Neural progenitor cell (in vitro differentiated cells): ENCODE measurements at regions not wholly inside any gene's neighbourhood (a gene's known extent, or its start where the extent isn't known, plus 50 kb on each side); places are given as distances from the start of the nearest gene placed in this dataset.

Experiments used
- DNase-seq: peaks from one replicate; pipeline ENCODE4 v3.0.0-alpha.2; 2016; ENCODE audit warnings: low spot score
- H2AFZ ChIP-seq: fragments of 200-600 bp; sonication (generic); replicated peaks from 2 replicates; pipeline ENCODE4 v1.6.1; 2016; ENCODE audit warnings: antibody characterized with exemption
- H3F3A ChIP-seq: fragments of 200-600 bp; sonication (generic); 2 replicates; pipeline ENCODE4 v1.6.1; 2016; ENCODE audit warnings: antibody characterized with exemption, low read depth
- H3K27ac ChIP-seq: fragments of 200-600 bp; sonication (generic); 2 replicates; pipeline ENCODE4 v1.5.1; 2016; ENCODE audit warnings: mild to moderate bottlenecking
- H3K27me3 ChIP-seq: fragments of 200-600 bp; sonication (generic); 2 replicates; pipeline ENCODE4 v1.6.1; 2016; ENCODE audit warnings: mild to moderate bottlenecking, moderate library complexity
- H3K36me3 ChIP-seq: fragments of 200-600 bp; sonication (generic); 2 replicates; pipeline ENCODE4 v1.5.1; 2016
- H3K4me1 ChIP-seq: fragments of 200-600 bp; sonication (generic); 2 replicates; pipeline ENCODE4 v1.6.1; 2016; ENCODE audit warnings: mixed run types
- H3K4me2 ChIP-seq: fragments of 200-600 bp; sonication (generic); 2 replicates; pipeline ENCODE4 v1.6.1; 2016
- H3K4me3 ChIP-seq: fragments of 200-600 bp; sonication (generic); 2 replicates; pipeline ENCODE4 v1.5.1; 2016
- H3K79me2 ChIP-seq: fragments of 200-600 bp; sonication (generic); 2 replicates; pipeline ENCODE4 v1.6.1; 2016; ENCODE audit warnings: low read depth
- H3K9ac ChIP-seq: fragments of 200-600 bp; sonication (generic); 2 replicates; pipeline ENCODE4 v1.6.1; 2016
- H3K9me3 ChIP-seq: fragments of 200-600 bp; sonication (generic); 2 replicates; pipeline ENCODE4 v1.5.1; 2016; ENCODE audit warnings: low read depth
- H4K20me1 ChIP-seq: fragments of 200-600 bp; sonication (generic); 2 replicates; pipeline ENCODE4 v1.6.1; 2016; ENCODE audit warnings: low read depth
- H3K27ac Mint-ChIP-seq: 3 replicates; pipeline ENCODE4 v1.8.0; 2021; ENCODE audit warnings: mixed read lengths
- H3K27me3 Mint-ChIP-seq: 2 replicates; pipeline ENCODE4 v1.8.0; 2022; ENCODE audit warnings: low read depth, mild to moderate bottlenecking, inconsistent platforms, moderate library complexity, mixed read lengths; ENCODE audit not compliant: insufficient read depth
- H3K36me3 Mint-ChIP-seq: 3 replicates; pipeline ENCODE4 v1.8.0; 2021; ENCODE audit warnings: mixed read lengths
- H3K4me1 Mint-ChIP-seq: 3 replicates; pipeline ENCODE4 v1.8.0; 2021; ENCODE audit warnings: mixed read lengths
- H3K4me3 Mint-ChIP-seq: 3 replicates; pipeline ENCODE4 v1.8.0; 2021; ENCODE audit warnings: mild to moderate bottlenecking, moderate library complexity, mixed read lengths
- H3K9me3 Mint-ChIP-seq: 3 replicates; pipeline ENCODE4 v1.8.0; 2020; ENCODE audit warnings: mixed read lengths
- EZH2 ChIP-seq: fragments of 200-600 bp; sonication (generic); IDR thresholded peaks from 2 replicates; pipeline ENCODE4 v1.6.1; 2017; ENCODE audit warnings: antibody characterized with exemption, mild to moderate bottlenecking, moderate library complexity
- EZH2phosphoT487 ChIP-seq: fragments of 200-600 bp; sonication (generic); IDR thresholded peaks from 2 replicates; pipeline ENCODE4 v1.6.1; 2017; ENCODE audit warnings: antibody characterized with exemption
- TF ChIP-seq, protein P1 (sequence below): fragments of 200-600 bp; sonication (generic); IDR thresholded peaks from 2 replicates; pipeline ENCODE4 v1.5.1; 2017; ENCODE audit warnings: antibody characterized with exemption, mild to moderate bottlenecking

DNA sequence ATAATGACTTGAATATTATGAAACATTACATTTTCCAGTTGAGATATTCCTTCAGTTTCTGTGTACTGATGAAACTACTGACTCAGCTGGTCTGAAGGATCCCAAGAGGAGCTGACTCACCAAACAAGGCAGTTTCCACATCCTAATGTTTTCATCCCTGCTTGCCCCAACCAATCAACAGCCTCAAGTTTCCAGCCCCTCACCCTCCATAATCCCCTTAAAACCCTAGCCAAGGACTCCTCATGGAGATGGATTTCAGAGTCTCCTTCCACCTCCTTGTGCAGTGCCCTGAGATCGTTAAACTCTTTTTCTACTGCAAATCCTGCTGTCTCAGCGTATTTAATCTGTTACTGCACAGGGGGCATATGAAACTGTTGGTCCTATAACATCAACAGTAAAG is 83.1 kb upstream of the HAO2 start:
- Mint-ChIP-seq H3K27me3 (peaks cover 2% of the 10 kb centered on the region), H3K4me3 (no peak overlapping the region), H3K9me3 (no peaks in the 10 kb centered on the region), H3K27ac (no peak overlapping the region), H3K36me3 (no peaks in the 10 kb centered on the region), H3K4me1 (peaks cover 8% of the 10 kb centered on the region)
- no peaks in the 10 kb centered on the region for H3K79me2 ChIP-seq
- H3K4me2 ChIP-seq: no peak overlapping the region
- peak; percentile 13 for DNase-seq
- no peaks in the 10 kb centered on the region for H3K9me3 ChIP-seq
- H2AFZ ChIP-seq: no peak overlapping the region
- H4K20me1 ChIP-seq: no peaks in the 10 kb centered on the region
- TF ChIP-seq EZH2phosphoT487 (no peak), EZH2 (no peak)
- TF ChIP-seq, protein P1, sequence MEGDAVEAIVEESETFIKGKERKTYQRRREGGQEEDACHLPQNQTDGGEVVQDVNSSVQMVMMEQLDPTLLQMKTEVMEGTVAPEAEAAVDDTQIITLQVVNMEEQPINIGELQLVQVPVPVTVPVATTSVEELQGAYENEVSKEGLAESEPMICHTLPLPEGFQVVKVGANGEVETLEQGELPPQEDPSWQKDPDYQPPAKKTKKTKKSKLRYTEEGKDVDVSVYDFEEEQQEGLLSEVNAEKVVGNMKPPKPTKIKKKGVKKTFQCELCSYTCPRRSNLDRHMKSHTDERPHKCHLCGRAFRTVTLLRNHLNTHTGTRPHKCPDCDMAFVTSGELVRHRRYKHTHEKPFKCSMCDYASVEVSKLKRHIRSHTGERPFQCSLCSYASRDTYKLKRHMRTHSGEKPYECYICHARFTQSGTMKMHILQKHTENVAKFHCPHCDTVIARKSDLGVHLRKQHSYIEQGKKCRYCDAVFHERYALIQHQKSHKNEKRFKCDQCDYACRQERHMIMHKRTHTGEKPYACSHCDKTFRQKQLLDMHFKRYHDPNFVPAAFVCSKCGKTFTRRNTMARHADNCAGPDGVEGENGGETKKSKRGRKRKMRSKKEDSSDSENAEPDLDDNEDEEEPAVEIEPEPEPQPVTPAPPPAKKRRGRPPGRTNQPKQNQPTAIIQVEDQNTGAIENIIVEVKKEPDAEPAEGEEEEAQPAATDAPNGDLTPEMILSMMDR: no peak
- no peak overlapping the region for H3K27ac ChIP-seq
- H3K4me1 ChIP-seq: peaks cover 6% of the 10 kb centered on the region
- no peak overlapping the region for H3K4me3 ChIP-seq
- H3K9ac ChIP-seq: no peak overlapping the region
- no peaks in the 10 kb centered on the region for H3F3A ChIP-seq
- no peaks in the 10 kb centered on the region for H3K27me3 ChIP-seq
- H3K36me3 ChIP-seq: no peaks in the 10 kb centered on the region

DNA sequence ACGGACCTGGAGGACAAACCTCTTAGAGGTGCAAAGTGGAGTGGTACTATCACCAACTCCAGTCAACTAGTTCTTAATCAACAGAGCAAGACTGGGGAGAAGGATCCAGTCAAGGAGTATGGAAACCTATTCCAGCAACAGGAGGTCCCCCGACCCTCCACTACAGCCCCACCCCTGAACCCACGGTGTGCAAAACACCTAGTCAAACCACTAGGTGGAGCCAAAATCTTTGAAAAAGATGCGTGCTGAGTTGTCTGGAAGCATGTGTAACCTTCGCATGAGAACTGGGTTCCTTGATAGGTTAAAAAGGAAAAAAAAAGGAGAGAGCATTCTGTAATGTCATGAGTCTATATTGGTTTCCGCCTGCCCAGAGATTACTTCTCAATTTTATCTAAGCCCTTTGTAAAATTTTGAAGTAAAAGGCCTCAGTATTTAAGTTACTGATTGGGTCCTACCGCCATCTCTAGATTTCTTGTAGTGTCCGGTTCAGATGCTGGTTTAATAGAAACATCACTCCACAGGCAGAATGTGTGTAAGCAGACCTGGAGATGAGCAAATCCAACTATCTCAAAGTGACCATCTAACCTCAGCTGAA is 81.9 kb upstream of the HAO2 start:
- peak; percentile 75 for DNase-seq
- Mint-ChIP-seq H3K4me3 (no peak overlapping the region), H3K4me1 (peaks cover 7% of the 10 kb centered on the region), H3K27me3 (peaks cover 2% of the 10 kb centered on the region), H3K9me3 (no peaks in the 10 kb centered on the region), H3K27ac (no peak overlapping the region), H3K36me3 (no peaks in the 10 kb centered on the region)
- Histone ChIP-seq H3K4me1 (peaks cover 6% of the 10 kb centered on the region), H3K9me3 (no peaks in the 10 kb centered on the region), H4K20me1 (no peaks in the 10 kb centered on the region), H3K9ac (no peak overlapping the region), H3K36me3 (no peaks in the 10 kb centered on the region), H3K4me2 (no peak overlapping the region), H3K27me3 (no peaks in the 10 kb centered on the region), H3K79me2 (no peaks in the 10 kb centered on the region), H3F3A (no peaks in the 10 kb centered on the region), H2AFZ (no peak overlapping the region), H3K27ac (no peak overlapping the region), H3K4me3 (no peak overlapping the region)
- TF ChIP-seq EZH2 (no peak), EZH2phosphoT487 (no peak)
- TF ChIP-seq, protein P1: peak; percentile 77

DNA sequence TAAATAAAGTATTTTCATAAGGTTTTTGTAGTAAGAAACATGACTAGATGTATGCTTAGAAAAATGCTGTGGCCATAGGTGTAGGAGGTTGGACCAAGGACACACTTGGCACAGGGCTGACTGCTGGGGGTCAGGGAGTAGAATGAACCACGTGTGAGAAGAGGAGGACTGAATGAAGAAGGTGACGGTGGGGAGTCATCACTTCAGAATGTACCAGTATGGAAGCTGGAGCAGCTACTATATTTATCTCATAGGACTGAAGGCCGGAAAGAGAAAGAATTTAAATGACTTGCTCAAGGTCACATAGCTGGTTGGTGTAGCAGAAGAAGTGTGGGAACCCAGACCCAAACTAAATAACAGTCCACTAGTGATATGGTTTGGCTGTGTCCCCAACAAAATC is 79.8 kb upstream of the HAO2 start:
- TF ChIP-seq EZH2 (no peak), EZH2phosphoT487 (no peak)
- TF ChIP-seq, protein P1: no peak
- no peaks in the 10 kb centered on the region for H3K36me3 ChIP-seq
- no peak for DNase-seq
- Mint-ChIP-seq H3K36me3 (no peaks in the 10 kb centered on the region), H3K4me1 (peaks cover 20% of the 10 kb centered on the region), H3K27ac (no peak overlapping the region), H3K9me3 (no peaks in the 10 kb centered on the region), H3K4me3 (no peak overlapping the region), H3K27me3 (peaks cover 2% of the 10 kb centered on the region)
- no peaks in the 10 kb centered on the region for H3K27me3 ChIP-seq
- H3K4me1 ChIP-seq: peaks cover 6% of the 10 kb centered on the region
- no peaks in the 10 kb centered on the region for H3K9me3 ChIP-seq
- H4K20me1 ChIP-seq: no peaks in the 10 kb centered on the region
- no peak overlapping the region for H2AFZ ChIP-seq
- H3K27ac ChIP-seq: no peak overlapping the region
- no peaks in the 10 kb centered on the region for H3K79me2 ChIP-seq
- H3K4me3 ChIP-seq: no peak overlapping the region
- no peak overlapping the region for H3K9ac ChIP-seq
- no peak overlapping the region for H3K4me2 ChIP-seq
- H3F3A ChIP-seq: no peaks in the 10 kb centered on the region
